Gastrocnemius medialis (tissue), 4 donors: ENCODE measurements at regions not wholly inside any gene's neighbourhood (a gene's known extent, or its start where the extent isn't known, plus 50 kb on each side); places are given as distances from the start of the nearest gene placed in this dataset.

ENCODE experiments used
- CTCF ChIP-seq, 5 experiments: fragments of 450-650 bp in 3 of 5; fragments of 200-600 bp in 2 of 5; sonication (generic) in 2 of 5; IDR thresholded peaks in 4 of 5; conservative IDR thresholded peaks in 1 of 5; 1 replicate in 4 of 5; 2 replicates in 1 of 5; pipeline ENCODE4 v1.5.1; 2016 to 2019; ENCODE audit warnings: antibody characterized with exemption in 5 of 5, mild to moderate bottlenecking in 3 of 5, moderate library complexity in 3 of 5
- POLR2A ChIP-seq, 2 donors: fragments of 450-650 bp; IDR thresholded peaks; one replicate each; pipeline ENCODE4 v1.6.1; 2017; ENCODE audit warnings: antibody characterized with exemption in 2 of 2, mild to moderate bottlenecking in 2 of 2, moderate library complexity in 2 of 2

- no peak for TF ChIP-seq CTCF (IDR thresholded peaks at IDR 0.05 in 4 of 5, conservative IDR thresholded peaks at IDR 0.05 in 1 of 5)
- TF ChIP-seq POLR2A (IDR thresholded peaks at IDR 0.05) = no peak
Measured at GRCh38 chr20:29756664-29757063, 1500.8 kb upstream of the DEFB115 start.
